ENCODE measurements at regions not wholly inside any gene's neighbourhood (a gene's known extent, or its start where the extent isn't known, plus 50 kb on each side); places are given as distances from the start of the nearest gene placed in this dataset.

DNA sequence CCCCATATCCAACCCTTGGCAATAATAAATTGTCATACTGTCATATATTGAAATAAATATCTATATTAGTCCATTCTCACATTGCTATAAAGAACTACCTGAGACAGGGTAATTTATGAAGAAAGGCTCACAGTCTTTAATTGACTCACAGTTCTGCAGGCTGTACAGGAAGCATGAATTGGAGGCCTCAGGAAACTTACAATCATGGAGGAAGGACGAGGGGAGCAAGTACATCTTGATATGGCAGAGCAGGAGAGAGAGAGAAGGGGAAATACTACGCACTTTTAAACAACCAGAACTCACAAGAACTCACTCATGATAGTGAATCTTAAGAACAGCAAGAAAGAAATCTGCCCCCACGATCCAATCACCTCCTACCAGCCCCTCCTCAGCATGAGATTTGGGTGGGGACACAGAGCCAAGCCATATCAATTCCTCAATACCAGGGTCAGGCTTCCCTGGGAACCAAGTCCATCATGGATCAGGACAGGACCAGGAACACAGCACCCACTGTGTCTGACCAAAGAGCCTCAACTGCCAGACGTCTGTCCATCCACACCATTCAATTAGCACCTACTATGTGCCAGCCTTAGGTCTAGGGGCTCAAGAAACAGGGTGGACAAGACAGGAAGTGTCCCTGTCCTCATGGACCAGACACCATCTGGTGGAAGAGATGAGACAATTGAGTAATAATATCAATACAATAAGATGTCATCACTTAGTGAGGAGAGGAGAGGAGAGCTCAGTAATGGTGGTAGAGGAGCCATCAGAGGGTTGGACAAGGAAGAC, 56.9 kb upstream of the TOP3B start:
- DNase-seq (ENCODE audit: low read depth), result no peak
- no peak overlapping the region for H3K4me3 ChIP-seq (ENCODE audit: low read depth, low read length)
- TF ChIP-seq, protein P1, sequence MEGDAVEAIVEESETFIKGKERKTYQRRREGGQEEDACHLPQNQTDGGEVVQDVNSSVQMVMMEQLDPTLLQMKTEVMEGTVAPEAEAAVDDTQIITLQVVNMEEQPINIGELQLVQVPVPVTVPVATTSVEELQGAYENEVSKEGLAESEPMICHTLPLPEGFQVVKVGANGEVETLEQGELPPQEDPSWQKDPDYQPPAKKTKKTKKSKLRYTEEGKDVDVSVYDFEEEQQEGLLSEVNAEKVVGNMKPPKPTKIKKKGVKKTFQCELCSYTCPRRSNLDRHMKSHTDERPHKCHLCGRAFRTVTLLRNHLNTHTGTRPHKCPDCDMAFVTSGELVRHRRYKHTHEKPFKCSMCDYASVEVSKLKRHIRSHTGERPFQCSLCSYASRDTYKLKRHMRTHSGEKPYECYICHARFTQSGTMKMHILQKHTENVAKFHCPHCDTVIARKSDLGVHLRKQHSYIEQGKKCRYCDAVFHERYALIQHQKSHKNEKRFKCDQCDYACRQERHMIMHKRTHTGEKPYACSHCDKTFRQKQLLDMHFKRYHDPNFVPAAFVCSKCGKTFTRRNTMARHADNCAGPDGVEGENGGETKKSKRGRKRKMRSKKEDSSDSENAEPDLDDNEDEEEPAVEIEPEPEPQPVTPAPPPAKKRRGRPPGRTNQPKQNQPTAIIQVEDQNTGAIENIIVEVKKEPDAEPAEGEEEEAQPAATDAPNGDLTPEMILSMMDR (IDR thresholded peaks at IDR 0.05; ENCODE audit: insufficient read depth, low read length), result no peak

DNA sequence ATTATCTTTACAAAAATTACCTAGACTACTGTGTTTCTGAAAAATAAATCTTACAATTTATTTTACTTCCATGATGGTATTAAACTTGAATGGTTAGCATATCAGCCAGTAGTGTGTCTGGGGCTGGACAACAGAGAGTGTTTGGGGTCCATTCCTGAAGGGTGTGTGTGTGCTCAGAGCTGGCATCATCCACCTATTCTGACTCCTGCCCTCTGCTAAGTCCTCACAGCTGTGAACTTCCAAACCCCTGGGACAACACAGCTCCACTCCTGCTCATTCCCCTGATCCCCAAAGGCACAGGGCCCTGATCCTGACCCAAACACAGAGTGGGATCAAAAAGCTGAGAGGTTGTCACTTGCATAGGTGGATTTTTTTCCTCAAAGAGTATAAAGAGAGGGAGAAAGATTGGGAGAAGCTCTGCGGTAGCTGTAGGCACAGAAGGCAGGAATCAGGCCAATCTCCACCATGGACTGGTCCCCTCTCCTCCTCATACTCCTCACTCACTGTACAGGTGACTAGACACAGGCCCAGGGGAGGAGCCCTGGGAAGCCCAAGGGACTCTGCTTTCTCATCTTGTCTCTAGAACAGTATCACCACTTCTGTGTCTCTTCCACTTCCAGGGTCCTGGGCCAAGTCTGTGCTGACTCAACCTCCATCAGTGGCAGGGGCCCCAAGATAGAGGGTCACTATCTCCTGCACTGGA, 55.7 kb upstream of the TOP3B start:
- peak; percentile 41 for DNase-seq (ENCODE audit: low read depth)
- TF ChIP-seq, protein P1 (IDR thresholded peaks at IDR 0.05; ENCODE audit: insufficient read depth, low read length), result no peak
- H3K4me3 ChIP-seq (ENCODE audit: low read depth, low read length), result no peak overlapping the region

DNA sequence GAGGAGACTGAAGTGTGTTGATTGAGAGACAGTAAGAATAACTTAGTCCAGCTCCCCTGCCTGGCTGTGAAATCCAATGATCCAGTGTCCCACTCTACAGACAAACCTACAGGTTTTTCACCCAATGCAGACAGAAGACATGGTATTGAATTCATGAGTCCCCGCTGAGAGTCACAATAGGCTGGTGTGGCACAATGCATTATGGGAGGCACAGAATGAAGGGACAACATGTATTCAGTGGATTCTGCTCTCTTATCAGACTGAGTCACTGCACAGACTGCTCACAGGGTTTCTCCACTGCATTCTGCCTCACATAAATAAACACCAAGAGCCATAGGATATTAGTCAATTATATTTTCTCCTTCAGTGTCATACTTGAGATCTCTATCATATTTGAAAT, 55.2 kb upstream of the TOP3B start:
- peak; percentile 67 for DNase-seq (ENCODE audit: low read depth)
- TF ChIP-seq, protein P1 (IDR thresholded peaks at IDR 0.05; ENCODE audit: insufficient read depth, low read length), result no peak

DNA sequence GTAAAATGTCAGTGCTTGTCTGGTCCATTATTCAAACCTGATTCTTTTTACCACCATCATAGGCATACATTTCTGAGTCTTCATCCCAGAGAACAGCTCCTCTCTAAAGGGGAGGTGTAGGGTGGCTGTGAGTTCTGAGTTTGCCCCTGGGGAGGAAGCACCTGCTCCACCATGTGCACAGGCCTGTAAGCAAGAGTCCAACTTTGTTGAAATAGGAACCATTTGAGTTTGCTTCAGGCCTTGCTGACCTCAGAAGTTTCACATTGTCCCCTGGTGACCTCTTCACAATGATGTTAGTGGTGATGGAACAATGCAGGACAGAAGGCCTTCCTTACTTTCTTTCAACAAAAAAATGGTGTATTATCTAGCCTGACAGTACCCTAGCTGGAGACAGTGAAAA, 54.6 kb upstream of the TOP3B start:
- TF ChIP-seq, protein P1 (IDR thresholded peaks at IDR 0.05; ENCODE audit: insufficient read depth, low read length), result no peak
- DNase-seq (ENCODE audit: low read depth), result no peak
- no peak overlapping the region for H3K4me3 ChIP-seq (ENCODE audit: low read depth, low read length)

More for the DNA sequence above, 55.2 kb upstream of the TOP3B start:
- H3K4me3 ChIP-seq (ENCODE audit: low read depth, low read length), result no peak overlapping the region

DNA sequence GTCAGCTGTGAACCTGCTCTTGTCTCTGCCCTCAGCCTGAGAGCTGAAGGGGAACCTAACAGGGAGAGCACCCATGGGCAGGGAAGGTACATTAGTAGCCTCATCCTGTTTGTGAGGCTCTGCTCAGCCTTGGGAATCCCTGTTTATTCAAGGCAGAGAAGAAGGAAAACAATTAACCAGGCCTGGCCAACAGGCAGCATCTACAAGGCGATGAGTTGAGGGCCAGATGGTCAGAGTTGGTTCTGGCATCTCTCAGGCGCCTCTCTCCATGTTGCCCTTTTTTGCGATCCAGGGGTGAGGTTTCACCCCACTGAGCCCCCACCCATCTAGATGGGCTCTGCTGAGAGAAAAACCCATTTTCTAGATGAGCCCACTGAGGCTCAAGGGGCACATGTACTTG, 54.0 kb upstream of the TOP3B start:
- TF ChIP-seq, protein P1 (IDR thresholded peaks at IDR 0.05; ENCODE audit: insufficient read depth, low read length), result no peak
- no peak overlapping the region for H3K4me3 ChIP-seq (ENCODE audit: low read depth, low read length)
- DNase-seq (ENCODE audit: low read depth), result no peak

DNA sequence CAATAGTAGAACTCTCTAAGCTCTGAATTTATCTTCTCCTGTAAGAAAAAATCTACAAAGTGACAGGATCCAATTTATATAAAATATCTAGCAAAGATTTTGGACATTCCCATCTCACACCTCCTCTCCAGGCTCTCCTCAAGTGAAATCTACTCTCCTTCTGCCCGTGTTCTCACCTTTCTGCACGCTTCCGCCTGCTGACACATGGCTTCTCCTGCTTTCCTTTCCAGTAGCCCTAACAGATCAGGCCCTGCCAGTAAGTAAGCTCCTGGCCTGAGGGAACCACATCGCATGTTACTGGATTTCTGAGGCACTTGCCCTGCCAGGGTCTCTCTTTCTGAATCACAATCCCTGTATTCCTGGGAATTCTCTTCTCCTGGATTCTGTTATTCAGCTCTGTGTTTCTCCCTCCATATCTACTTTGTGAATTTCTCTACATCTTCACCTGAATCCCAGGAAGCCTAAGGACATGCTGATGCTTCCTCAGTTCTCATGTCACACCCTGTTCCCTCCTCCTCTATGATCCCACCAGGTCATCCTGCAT, 53.3 kb upstream of the TOP3B start:
- H3K4me3 ChIP-seq (ENCODE audit: low read depth, low read length), result no peak overlapping the region
- no peak for DNase-seq (ENCODE audit: low read depth)
- TF ChIP-seq, protein P1 (IDR thresholded peaks at IDR 0.05; ENCODE audit: insufficient read depth, low read length), result no peak
